ENCODE measurements at regions not wholly inside any gene's neighbourhood (a gene's known extent, or its start where the extent isn't known, plus 50 kb on each side); places are given as distances from the start of the nearest gene placed in this dataset.

DNA sequence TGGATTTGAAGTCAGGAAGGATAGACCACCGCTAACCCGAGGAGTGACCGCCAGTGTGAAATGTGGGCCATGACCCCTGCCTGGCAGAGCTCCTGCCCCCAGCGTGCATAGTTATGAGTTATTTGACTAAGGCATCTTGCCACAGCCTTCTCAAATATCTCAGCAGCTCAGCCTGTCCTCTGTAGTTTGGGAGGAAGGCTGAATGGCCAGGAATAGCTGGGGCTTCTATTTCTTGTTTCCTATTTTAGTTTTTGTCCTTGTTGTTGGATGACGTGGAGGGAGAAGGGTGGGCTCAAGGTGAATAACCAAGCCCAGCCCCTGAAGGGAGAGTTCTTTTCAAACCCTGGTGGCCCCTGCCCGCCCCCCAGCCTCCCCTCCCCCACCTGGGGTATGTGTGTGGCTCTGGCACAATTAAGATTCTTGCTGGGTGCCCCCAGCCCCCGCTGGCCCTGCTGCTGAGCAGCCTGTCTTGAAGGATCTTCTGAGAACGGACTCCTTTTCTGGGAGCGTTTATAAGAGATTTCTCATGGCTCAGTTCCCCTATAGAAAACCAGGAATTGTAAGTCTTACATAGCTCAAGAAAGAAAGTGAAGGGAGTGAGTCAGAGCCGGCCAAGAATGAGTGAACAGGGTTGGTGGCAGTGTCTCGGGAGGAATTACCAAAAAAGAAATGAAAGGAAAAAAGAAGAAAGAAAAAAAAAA, 157.4 kb downstream of the GLI2 start:
- H3K27ac ChIP-seq = no peak overlapping the region
- DNase-seq (ENCODE audit: low read depth, low spot score) = no peak

DNA sequence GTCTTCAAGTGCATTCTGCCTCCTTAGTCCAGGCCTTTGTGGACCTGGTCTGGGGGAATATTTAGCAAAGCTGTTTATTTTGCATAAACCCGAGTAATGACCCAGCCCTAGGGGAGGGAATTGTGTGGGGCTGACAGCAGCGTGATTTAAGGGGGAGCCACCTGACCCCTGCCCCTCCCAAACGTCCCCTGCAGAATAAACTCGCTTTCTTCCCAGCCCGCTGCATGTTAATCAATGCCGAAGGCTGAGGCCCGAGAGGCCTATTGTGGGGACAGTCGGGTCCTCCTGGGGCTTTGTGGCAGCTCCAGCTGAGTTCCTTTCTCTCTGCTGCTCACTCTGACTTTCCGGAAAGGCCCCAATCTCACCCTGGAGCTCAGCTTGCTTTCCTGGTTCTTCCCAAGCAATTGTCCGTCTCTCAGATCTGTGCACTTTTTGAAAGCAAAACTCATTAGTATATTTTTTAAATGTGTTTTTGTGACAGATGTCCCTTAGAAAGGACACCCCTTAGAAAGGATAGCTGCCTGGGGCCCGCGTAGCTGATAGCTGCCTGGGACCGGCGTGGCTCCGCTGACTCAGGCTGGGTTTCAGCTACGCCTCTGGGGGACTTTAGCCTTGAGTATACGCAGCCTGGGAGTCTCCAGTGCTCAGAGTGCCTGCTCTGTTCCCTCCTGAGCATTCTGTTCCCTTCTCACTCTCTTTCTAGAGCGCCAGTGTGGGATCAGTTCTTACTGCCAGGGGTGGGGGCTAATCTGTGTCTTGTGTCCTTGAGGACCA, 158.3 kb downstream of the GLI2 start:
- no peak for DNase-seq (ENCODE audit: low read depth, low spot score)
- no peak overlapping the region for H3K27ac ChIP-seq

DNA sequence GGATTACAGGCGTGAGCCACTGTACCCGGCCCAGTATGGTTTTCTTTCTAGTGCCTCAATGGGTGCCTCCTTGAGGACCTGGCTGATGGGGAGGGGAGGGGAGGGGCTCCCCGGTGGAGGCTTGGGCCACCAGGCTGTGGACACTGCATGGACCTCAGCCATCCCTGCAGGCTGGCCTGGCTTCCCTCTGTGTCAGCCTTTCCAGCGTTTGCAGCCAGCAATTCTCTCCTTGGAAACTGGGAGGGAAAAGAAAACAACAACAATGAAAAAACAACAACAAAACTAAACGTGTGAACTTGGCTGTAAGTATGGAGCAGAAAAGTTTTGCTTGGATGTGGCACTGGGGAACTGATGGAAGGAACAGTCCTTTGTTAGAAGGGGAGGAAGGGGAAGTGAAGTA, 159.3 kb downstream of the GLI2 start:
- no peak overlapping the region for H3K27ac ChIP-seq
- no peak for DNase-seq (ENCODE audit: low read depth, low spot score)

DNA sequence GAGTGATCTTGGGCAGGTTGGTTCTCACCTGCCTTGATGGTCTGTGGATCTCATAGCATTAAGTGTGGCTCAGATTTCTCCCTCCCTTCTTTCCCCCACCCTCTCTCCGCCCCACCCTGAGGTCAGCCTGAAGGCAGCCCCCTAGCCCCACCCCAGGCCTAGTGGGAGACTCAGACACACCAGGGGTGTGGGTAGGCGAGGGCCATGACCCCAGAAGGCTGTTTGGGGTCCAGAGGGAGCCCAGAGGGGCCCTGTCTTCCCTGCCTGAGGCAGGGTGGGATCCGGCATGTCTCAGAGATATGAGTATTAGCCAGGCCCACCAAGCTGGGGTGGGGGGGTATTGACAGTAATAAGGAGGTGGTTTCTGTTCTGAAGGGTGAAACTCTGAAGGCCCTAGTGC, 160.5 kb downstream of the GLI2 start:
- DNase-seq (ENCODE audit: low read depth, low spot score) = no peak
- H3K27ac ChIP-seq = no peak overlapping the region

DNA sequence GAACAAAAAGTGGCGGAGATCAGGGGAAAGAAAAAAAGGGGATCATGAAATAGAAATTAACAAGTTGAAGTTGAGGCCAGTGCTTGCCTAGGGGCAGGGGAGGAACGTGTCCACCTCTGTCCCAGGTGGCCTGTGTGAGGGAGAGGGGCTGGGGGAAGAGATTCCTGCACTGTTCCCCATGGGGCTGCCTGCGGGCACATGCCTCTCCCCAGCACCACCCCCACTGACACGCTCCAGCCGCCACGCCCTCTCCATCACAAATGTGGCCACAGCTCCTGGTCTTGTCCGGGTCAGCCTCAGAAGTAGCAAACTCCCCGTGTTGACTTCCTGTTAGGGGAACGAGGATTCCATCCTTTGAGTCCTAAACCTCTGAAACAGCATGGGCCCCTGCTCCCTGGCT, 161.2 kb downstream of the GLI2 start:
- DNase-seq (ENCODE audit: low read depth, low spot score) = no peak
- no peak overlapping the region for H3K27ac ChIP-seq

DNA sequence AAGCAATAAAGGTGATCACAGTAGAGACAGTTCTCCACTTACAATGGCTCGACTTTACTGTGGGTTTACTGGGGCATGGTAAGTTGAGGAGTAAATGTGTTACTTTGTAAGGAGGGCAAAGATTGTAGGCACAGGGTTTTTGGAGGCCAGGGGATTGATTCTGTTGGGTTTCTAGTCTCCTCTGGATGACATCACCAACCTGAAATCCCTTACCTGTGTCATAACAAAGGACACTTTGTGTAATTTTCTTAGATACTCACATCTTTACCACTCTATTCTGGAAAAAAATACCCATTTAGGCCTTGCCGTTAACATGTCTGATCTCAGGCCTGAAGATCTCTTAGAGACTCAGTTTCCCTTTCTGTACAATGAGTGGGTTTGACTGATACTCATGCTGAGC, 161.7 kb downstream of the GLI2 start:
- no peak overlapping the region for H3K27ac ChIP-seq

DNA sequence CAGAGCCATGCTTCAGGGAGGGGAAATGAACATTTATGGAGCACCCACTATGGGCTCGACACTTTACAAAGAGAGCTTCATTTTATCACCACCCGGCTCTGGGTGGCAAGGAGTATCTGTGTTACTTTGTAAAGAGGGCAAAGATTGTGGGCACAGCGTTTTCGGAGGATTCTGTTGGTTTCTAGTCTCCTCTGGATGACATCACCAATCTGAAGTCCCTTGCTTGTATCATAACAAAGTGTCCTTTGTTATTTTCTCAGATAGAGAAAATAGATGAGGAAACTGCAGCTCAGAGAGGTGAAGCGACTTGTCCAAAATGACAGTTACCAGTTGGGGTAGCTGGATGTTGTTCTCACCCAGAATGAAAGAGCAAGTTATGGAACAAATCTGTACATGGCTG, 162.8 kb downstream of the GLI2 start:
- H3K27ac ChIP-seq = no peak overlapping the region
- no peak for DNase-seq (ENCODE audit: low read depth, low spot score)

More for the DNA sequence above, 161.7 kb downstream of the GLI2 start:
- no peak for DNase-seq (ENCODE audit: low read depth, low spot score)

DNA sequence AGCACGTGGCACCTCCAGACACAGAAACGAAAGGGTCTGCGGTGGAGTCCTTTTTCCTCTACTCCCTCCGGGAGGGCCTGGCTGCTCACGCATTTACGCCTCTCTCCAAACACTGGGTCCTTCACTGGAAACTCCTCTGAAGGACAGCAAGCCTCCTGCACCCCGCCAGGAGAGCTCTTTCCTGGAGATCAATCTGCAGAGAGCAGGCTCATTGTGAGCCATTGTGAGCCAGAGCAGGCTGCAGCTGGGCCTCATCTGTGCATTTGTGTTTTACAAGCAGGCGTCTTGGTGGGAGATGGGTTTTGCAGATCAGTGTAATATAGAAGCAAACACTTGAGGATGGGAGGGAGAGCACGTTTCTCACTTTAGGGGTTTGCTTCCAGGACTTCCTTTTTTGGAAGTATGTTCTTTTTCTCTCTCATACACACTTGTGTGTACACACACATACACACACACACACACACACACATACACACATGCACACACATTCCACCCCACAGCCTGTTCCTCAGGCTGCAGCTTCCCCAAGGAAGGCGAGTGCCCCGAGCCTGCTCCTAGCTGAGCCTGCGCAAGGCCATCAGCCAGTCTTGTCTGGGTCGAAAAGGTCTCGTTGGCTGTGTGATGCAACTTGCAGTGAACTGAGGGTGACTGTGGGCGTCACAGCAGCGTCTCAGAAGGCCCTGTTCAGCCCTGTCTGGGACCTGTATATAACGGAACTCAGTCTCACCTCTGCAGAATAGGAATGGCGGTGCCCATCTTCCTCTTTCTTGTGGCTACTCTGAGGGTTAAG, 163.5 kb downstream of the GLI2 start:
- H3K27ac ChIP-seq = no peak overlapping the region
- DNase-seq (ENCODE audit: low read depth, low spot score) = no peak

DNA sequence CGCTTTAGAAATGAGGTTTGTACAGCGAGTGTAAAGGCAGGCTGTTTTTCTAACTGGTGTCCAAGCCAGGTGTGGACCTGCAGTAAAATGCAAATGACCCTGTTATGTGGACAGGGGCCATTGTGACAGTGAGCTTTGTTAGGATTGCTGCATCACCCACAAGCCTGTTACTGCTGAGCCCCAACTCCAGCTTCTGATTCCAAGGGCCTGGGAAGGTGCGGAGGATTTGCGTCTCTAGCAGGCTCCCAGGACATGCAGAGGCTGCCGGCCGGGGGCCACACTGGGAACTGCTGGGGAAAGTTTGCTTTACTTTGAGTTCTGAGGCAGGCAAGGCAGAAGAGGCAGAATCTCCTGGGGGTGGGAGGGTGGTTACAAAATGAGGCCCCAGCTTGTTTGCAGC, 164.1 kb downstream of the GLI2 start:
- DNase-seq (ENCODE audit: low read depth, low spot score) = no peak
- no peak overlapping the region for H3K27ac ChIP-seq

DNA sequence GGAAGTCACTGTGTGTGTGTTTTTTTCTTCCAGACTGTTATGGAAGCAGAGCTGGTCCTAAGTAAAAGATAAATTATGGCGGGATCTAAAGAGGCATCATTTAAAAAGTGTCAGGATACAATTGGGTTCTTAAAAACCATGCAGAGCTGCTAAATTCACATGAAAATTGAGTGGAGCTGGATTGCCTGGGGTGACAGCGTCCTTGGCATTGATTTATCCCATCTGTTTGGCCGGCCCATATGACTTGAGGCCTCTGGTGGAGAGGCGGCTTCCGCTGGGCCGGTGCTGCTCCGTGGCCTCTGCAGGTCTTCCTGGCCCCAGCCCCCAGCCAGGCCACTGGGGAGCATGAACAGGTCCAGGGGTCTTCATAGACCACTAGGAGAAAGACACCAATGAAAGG, 165.5 kb downstream of the GLI2 start:
- DNase-seq (ENCODE audit: low read depth, low spot score) = no peak
- H3K27ac ChIP-seq = no peak overlapping the region

DNA sequence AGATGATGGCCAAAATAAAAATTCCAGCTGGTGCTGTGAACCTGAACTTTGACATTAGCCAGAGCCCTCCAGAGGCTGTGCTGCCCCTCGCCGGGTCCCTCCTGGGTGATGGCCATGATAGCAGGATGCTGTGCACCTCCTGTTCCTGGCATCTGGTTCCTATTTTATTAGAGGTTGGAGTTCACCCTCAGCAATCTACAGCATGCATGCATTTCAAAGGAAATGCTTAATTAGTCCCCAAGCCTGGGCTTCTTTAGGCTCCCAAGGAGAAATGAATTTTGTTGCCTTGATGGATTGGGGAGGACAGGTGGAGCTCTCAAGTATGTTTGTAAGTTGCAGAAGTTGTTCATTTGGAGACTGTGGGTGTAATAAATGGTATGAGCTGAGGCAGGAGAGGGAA, 166.9 kb downstream of the GLI2 start:
- no peak for DNase-seq (ENCODE audit: low read depth, low spot score)
- no peak overlapping the region for H3K27ac ChIP-seq

DNA sequence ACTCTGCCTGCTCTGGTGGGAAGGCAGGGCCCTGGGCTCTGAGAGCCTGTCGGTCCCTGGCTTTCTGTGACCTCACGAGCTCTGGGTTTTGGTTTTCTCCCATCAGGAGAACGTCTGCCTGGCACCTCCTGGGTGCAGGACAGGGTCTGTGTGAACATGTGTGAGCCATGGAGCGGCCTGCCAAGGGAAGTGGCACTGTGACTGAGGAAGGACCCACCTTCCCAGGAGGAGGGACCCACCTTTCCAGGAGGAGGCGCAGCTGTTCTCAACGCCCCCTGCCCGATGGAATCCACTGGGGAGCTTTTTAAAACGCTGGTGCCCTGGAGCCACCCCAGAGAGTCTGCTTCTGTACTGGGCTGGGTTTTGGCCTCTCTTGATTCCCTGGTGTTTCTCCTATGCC, 168.7 kb downstream of the GLI2 start:
- no peak overlapping the region for H3K27ac ChIP-seq
- no peak for DNase-seq (ENCODE audit: low read depth, low spot score)

DNA sequence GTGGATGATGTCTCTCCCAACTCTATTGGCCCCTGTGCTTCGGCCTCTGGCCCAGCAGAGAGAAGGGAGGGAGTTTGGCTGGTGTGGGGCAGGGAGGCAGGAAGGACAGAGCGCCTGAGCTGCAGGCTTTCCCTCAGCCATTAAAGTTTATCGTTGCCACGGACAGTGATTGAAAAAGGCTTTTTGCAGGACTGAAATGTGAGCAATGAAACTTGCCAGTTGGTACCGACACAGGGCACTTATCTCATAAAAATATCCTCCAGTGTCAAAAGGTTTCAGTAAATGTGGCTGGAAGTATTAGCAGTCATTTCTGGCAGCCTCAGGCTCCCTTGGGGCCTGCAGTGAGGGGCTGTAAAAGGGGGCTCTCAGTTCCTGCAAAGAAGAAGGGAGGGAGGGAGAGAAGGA, 169.2 kb downstream of the GLI2 start:
- H3K27ac ChIP-seq = no peak overlapping the region
- no peak for DNase-seq (ENCODE audit: low read depth, low spot score)

DNA sequence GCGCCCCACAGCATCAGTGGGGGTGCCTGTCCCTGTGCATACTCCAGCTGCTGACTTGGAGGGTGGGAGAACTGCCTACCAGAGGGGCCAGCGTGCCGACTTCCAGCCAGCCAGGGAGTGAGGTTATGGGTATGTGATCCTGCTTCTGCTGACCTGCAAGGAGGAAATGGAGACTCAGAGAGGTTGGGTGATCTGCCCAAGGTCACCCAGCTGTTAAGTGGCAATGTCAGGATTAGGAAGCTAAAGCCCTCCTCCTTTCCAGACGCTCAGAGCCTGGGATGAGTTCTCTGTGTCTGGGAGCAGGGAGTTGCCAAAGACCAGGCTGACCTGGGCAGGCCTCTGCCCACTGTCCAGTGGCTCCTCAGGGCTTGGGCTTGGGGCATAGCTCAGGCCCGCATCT, 169.6 kb downstream of the GLI2 start:
- DNase-seq (ENCODE audit: low read depth, low spot score) = no peak
- H3K27ac ChIP-seq = no peak overlapping the region

DNA sequence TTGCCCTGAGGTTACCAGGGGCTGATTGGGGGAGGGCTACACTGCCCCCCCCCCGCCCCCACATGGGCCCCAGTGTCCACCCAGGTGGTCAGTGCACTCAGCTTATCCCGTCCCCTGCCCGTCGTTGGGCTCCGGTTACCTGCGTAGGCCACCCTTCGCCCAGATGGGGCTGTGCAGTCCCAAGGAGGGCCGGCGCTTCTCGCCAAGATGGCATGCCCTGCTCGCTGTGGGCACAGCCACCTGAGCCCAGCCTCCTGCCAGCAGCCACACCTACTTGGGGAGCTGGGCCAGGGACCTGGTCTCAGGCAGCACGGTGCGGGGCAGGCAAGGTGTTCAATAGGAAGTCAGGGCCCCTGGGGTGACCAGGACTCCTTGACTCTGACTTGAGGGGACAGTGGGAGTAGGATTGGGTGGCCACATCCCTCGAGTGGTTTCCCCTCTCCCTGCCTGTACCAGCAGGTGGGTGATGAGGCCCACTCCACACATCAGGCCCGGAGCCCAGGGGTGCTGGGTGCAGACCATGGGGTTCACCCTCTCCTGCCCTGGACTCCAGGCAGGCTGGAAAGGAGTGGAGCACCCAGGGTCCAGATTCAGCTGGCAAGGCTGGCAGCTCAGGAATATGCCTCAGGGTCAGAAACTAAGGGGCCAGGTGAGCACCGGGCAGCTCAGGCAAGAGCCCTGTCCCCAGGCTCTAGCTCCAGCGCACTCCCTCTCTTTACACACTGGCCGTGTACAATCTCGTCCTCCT, 170.3 kb downstream of the GLI2 start:
- no peak for DNase-seq (ENCODE audit: low read depth, low spot score)
- H3K27ac ChIP-seq = no peak overlapping the region

DNA sequence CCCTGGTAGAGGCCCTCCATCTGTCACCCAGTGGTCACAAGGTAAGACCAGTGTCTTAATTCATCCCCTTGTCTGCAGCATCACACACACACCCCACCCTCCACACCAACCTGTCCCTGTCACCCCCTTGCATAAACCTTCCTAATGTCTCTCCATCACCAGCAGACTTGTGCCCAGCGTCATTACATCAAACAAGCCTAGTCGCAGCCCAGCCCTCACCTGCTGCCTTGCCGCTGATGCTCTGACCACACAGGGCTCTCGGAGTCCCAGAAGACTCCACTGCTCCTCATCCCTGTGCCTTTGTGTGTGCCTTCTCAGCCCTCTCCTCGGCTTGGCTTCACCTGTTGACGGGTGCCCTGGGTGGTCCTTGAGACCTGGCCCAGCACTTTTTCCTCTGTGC, 171.2 kb downstream of the GLI2 start:
- DNase-seq (ENCODE audit: low read depth, low spot score) = no peak
- no peak overlapping the region for H3K27ac ChIP-seq

DNA sequence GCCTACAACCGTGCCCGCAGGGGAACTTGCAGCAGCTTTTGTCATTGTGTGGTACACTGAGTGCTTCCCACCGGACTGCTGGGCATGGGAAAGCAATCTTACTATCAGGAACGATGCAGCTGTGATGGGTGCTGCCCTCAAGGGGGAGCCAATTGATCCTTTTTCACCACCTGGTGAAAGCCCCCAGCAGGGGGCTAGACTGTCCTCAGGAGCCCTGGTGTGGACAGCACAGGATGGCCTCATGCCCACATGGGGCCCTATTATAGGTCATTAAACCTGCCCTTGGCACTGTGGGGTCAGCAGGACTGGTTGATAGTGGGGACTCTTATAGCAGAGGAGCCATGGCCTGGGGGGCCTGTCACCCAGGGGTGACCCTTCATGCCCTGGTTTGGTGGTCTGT, 172.2 kb downstream of the GLI2 start:
- no peak for DNase-seq (ENCODE audit: low read depth, low spot score)
- no peak overlapping the region for H3K27ac ChIP-seq

DNA sequence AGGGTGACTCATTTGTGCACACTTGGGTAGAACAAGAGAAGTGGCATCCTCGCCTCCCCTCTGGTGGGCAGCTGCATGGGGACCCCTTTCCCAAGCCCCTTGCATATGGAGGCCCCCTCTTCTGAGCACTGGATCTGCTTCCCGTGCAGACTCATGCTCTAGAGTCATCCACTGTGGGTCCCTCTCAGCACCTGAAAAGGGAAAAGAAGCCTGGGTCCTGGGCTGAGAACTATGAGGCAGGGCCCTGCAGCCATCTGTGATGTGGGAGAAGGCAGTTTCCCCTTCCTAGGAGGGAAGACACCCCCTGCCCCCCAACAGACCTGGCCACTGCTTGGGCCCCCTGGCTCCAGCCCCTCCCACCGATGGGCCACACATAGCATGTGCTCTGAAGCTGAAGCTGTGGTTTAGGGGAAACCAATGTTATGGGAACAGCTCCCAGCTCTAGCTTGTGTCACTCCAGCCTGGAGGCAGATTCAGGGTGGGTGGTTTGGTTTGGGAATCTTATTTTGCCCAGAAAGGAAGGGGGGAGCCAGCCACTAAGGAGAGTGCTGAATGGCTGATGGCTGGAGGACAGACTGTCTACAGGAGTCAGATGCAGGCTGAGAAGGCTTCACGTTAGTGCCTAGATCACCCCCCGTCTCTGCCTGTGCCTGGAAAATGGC, 172.8 kb downstream of the GLI2 start:
- no peak overlapping the region for H3K27ac ChIP-seq
- no peak for DNase-seq (ENCODE audit: low read depth, low spot score)

DNA sequence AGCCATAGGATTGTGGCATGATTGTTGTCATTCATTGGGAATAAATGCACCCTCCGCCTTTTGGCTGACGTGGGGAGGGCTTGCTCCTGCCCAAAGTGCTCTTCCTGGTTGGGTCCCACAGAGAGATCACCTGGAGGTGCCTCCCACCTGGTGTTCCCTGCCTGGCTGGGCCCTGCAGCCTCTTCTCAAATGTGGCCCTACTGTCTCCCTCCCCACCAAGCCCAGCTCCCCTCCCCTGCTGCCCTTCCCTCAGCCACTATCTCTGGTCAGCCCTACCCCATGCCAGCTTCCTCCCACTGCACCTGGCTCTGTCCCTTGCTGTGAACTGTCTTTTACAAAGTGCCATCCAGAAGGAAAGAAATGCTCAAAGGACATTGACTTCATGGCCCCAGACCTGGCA, 173.4 kb downstream of the GLI2 start:
- H3K27ac ChIP-seq = no peak overlapping the region
- DNase-seq (ENCODE audit: low read depth, low spot score) = no peak

DNA sequence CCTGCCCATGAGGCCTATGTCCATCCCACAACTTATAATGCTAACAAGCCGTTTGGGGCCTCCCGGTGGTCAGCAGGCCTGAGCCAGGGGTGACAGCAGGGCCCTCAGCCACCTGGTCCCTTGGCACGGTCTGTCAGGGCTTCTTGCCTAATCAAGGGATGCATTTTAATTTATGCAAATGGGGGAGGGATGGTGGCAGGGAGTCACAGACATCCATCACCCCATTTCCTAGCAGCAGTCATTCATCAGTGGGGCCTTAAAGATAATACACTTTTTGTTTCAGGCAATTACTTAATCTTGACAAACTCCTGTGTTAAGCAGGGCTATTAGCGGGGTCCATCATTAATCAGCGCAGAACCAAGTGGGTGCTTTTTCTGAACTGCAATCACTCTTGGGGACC, 174.5 kb downstream of the GLI2 start:
- no peak for DNase-seq (ENCODE audit: low read depth, low spot score)
- no peak overlapping the region for H3K27ac ChIP-seq
